Activated B cell treated with CpG ODN at 0.5 μM for 24 hours (primary cell): ENCODE measurements at regions not wholly inside any gene's neighbourhood (a gene's known extent, or its start where the extent isn't known, plus 50 kb on each side); places are given as distances from the start of the nearest gene placed in this dataset.

ENCODE experiments used
- ATAC-seq: fragments of 200-7000 bp; cut with Tn5 transposase; one replicate; pipeline ENCODE4 v1.10.0; 2021; ENCODE audit warnings: low read depth, mild to moderate bottlenecking, moderate library complexity
- CTCF ChIA-PET: fragments of 350-600 bp; sonication (Branson Sonifier 250); formaldehyde crosslinking; loops from one replicate; lab custom pipeline; 2021; ENCODE audit warnings: antibody characterized with exemption; lab: Charles Lee
- POLR2A ChIA-PET: fragments of 350-600 bp; sonication (Branson Sonifier 250); formaldehyde crosslinking; loops from one replicate; lab custom pipeline; 2021; ENCODE audit warnings: antibody characterized with exemption; lab: Charles Lee
- DNase-seq: peaks from one replicate; pipeline ENCODE4 v3.0.0; 2022
- H3K27ac Mint-ChIP-seq: one replicate; pipeline ENCODE4 v1.8.0; 2020; ENCODE audit warnings: mixed read lengths
- H3K27me3 Mint-ChIP-seq: one replicate; pipeline ENCODE4 v1.8.0; 2021; ENCODE audit warnings: mixed read lengths
- H3K36me3 Mint-ChIP-seq: one replicate; pipeline ENCODE4 v1.8.0; 2021; ENCODE audit warnings: low read depth, mixed read lengths
- H3K4me1 Mint-ChIP-seq: one replicate; pipeline ENCODE4 v1.8.0; 2021; ENCODE audit warnings: mixed read lengths
- H3K4me3 Mint-ChIP-seq: one replicate; pipeline ENCODE4 v1.8.0; 2020; ENCODE audit warnings: mild to moderate bottlenecking, mixed read lengths
- H3K9me3 Mint-ChIP-seq: one replicate; pipeline ENCODE4 v1.8.0; 2020; ENCODE audit warnings: mixed read lengths
- CTCF ChIP-seq: fragments of 200-600 bp; IDR thresholded peaks from one replicate; pipeline ENCODE4 v1.8.0; 2022; ENCODE audit warnings: antibody characterized with exemption, mild to moderate bottlenecking
- intact Hi-C: fragments of 100-400 bp; cut with micrococcal nuclease; formaldehyde crosslinking; loops from one replicate; pipeline ENCODE4 v1.15.1; 2024

GRCh38 chr5:27908341-27908740, 870.0 kb upstream of the CDH9 start:
- DNase-seq: no peak
- ATAC-seq: no peak
- Mint-ChIP-seq H3K4me3 (no peak overlapping the region), H3K36me3 (no peaks in the 10 kb centered on the region), H3K27ac (no peak overlapping the region), H3K9me3 (peaks cover 5% of the 10 kb centered on the region), H3K27me3 (no peaks in the 10 kb centered on the region), H3K4me1 (no peaks in the 10 kb centered on the region)
- TF ChIP-seq CTCF: no peak
- intact Hi-C loops: no loop called here
- ChIA-PET POLR2A (no interaction called here), CTCF (no interaction called here)

GRCh38 chr5:27906931-27907601, 868.7 kb upstream of the CDH9 start:
- no peak for DNase-seq
- Mint-ChIP-seq H3K4me1 (no peaks in the 10 kb centered on the region), H3K36me3 (no peaks in the 10 kb centered on the region), H3K9me3 (peaks cover 9% of the 10 kb centered on the region), H3K4me3 (no peak overlapping the region), H3K27me3 (no peaks in the 10 kb centered on the region), H3K27ac (no peak overlapping the region)
- no peak for TF ChIP-seq CTCF
- intact Hi-C loops: no loop called here
- POLR2A ChIA-PET: no interaction called here
- no peak for ATAC-seq
- CTCF ChIA-PET: no interaction called here

GRCh38 chr5:27906481-27906880, 868.1 kb upstream of the CDH9 start:
- H3K4me1 Mint-ChIP-seq: no peaks in the 10 kb centered on the region
- POLR2A ChIA-PET: no interaction called here

GRCh38 chr5:27900761-27901160, 862.4 kb upstream of the CDH9 start:
- DNase-seq: no peak
- H3K27me3 Mint-ChIP-seq: no peaks in the 10 kb centered on the region
- intact Hi-C loops: no loop called here
- no peak overlapping the region for H3K4me3 Mint-ChIP-seq
- no peak for TF ChIP-seq CTCF
- ChIA-PET POLR2A (no interaction called here), CTCF (no interaction called here)
- H3K4me1 Mint-ChIP-seq: no peaks in the 10 kb centered on the region
- ATAC-seq: no peak
- H3K27ac Mint-ChIP-seq: no peak overlapping the region
- H3K36me3 Mint-ChIP-seq: no peaks in the 10 kb centered on the region
- peaks cover 18% of the 10 kb centered on the region for H3K9me3 Mint-ChIP-seq

More at GRCh38 chr5:27906481-27906880, 868.1 kb upstream of the CDH9 start:
- CTCF ChIA-PET: no interaction called here
- no peaks in the 10 kb centered on the region for H3K36me3 Mint-ChIP-seq
- no peak overlapping the region for H3K4me3 Mint-ChIP-seq
- intact Hi-C loops: no loop called here
- no peak for TF ChIP-seq CTCF
- no peak for DNase-seq
- no peaks in the 10 kb centered on the region for H3K27me3 Mint-ChIP-seq
- H3K27ac Mint-ChIP-seq: no peak overlapping the region
- no peak for ATAC-seq
- H3K9me3 Mint-ChIP-seq: peaks cover 12% of the 10 kb centered on the region

GRCh38 chr5:27876071-27876470, 837.7 kb upstream of the CDH9 start:
- Mint-ChIP-seq H3K4me1 (no peaks in the 10 kb centered on the region), H3K4me3 (no peak overlapping the region), H3K27ac (no peak overlapping the region), H3K36me3 (no peaks in the 10 kb centered on the region), H3K9me3 (peaks cover 31% of the 10 kb centered on the region), H3K27me3 (no peaks in the 10 kb centered on the region)
- ChIA-PET POLR2A (no interaction called here), CTCF (no interaction called here)
- ATAC-seq: no peak
- DNase-seq: no peak
- intact Hi-C loops: no loop called here
- TF ChIP-seq CTCF: no peak
